ENCODE measurements at regions not wholly inside any gene's neighbourhood (a gene's known extent, or its start where the extent isn't known, plus 50 kb on each side); places are given as distances from the start of the nearest gene placed in this dataset.

- TF ChIP-seq CTCF (tag by site-specific recombination; IDR thresholded peaks at IDR 0.05) = no peak
- TF ChIP-seq ZNF76 (tag by site-specific recombination; IDR thresholded peaks at IDR 0.05; ENCODE audit: borderline replicate concordance, low read depth) = no peak
- TF ChIP-seq ZNF548 (tag by site-specific recombination; IDR thresholded peaks at IDR 0.05) = no peak
- TF ChIP-seq ZBTB7A (tag by site-specific recombination; IDR thresholded peaks at IDR 0.05; ENCODE audit: low read depth) = no peak
- no peak for TF ChIP-seq ZNF274 (IDR thresholded peaks at IDR 0.05; ENCODE audit: low read length)
- no peak for TF ChIP-seq ZNF274 (tag by site-specific recombination; IDR thresholded peaks at IDR 0.05; ENCODE audit: borderline replicate concordance)
- TF ChIP-seq ZNF555 (tag by site-specific recombination; conservative IDR thresholded peaks at IDR 0.05) = no peak
Measured at GRCh38 chr16:13401641-13402040, 500.2 kb downstream of the SHISA9 start.
